Activated CD4-positive, alpha-beta memory T cell treated with anti-CD3 and anti-CD28 coated beads, Interleukin-2, amount 10 ng/mL, durations not matched to agents 7 days and 5 days (primary cell): ENCODE measurements at regions not wholly inside any gene's neighbourhood (a gene's known extent, or its start where the extent isn't known, plus 50 kb on each side); places are given as distances from the start of the nearest gene placed in this dataset.

Experiments used
- CTCF ChIA-PET: fragments of 350-600 bp; sonication (Branson Sonifier 250); formaldehyde crosslinking; loops from one replicate; lab custom pipeline; 2021; ENCODE audit warnings: antibody characterized with exemption, inconsistent platforms; lab: Charles Lee
- POLR2A ChIA-PET: fragments of 350-600 bp; sonication (Branson Sonifier 250); formaldehyde crosslinking; loops from one replicate; lab custom pipeline; 2021; ENCODE audit warnings: antibody characterized with exemption; lab: Charles Lee
- DNase-seq: peaks from one replicate; pipeline ENCODE4 v3.0.0-alpha.2; 2020
- H3K27ac Mint-ChIP-seq: one replicate; pipeline ENCODE4 v1.8.0; 2021; ENCODE audit warnings: mild to moderate bottlenecking, mixed read lengths
- H3K27me3 Mint-ChIP-seq: one replicate; pipeline ENCODE4 v1.8.0; 2021; ENCODE audit warnings: mixed read lengths
- H3K36me3 Mint-ChIP-seq: one replicate; pipeline ENCODE4 v1.8.0; 2021; ENCODE audit warnings: low read depth, mixed read lengths
- H3K4me1 Mint-ChIP-seq: one replicate; pipeline ENCODE4 v1.8.0; 2021; ENCODE audit warnings: mixed read lengths
- H3K4me3 Mint-ChIP-seq: one replicate; pipeline ENCODE4 v1.8.0; 2021; ENCODE audit warnings: mild to moderate bottlenecking, mixed read lengths
- H3K9me3 Mint-ChIP-seq: one replicate; pipeline ENCODE4 v1.8.0; 2021; ENCODE audit warnings: mixed read lengths

DNA sequence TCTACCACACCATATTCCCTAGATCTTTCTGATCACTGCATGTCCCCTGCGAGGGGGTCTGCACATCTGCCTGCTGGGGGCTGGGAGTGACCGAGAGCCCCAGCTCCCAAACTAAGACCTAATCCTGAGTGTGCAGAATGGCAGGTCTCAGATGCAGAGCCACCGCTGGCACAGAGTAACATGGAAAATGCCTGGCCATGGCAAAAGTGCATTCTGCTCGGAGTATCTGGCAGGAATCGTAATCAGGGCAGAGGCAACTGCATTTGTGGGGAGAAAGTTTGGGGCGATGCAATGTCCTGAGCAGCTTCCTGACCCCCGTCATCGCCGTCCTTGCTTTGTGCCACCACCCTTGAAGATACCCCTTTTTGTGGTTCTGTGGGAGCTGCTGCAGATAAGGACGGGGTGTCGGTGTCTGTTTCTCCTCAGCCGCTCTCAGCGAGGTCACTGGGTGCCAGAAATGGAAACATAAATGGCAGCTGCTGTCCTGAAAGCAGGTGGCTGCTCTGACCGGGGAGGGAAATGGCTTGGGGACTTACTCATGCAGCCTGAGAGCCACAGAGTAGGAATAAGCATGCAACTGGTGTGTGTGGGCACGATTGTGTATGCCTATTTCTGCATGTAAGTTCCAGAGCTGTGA is 157.9 kb downstream of the LY86 start:
- no peak for DNase-seq
- no peaks in the 10 kb centered on the region for H3K9me3 Mint-ChIP-seq
- H3K27me3 Mint-ChIP-seq = peaks cover 44% of the 10 kb centered on the region
- H3K4me1 Mint-ChIP-seq = peaks cover 28% of the 10 kb centered on the region
- H3K4me3 Mint-ChIP-seq = no peak overlapping the region
- ChIA-PET POLR2A (no interaction called here), CTCF (no interaction called here)
- no peak overlapping the region for H3K27ac Mint-ChIP-seq
- no peaks in the 10 kb centered on the region for H3K36me3 Mint-ChIP-seq

DNA sequence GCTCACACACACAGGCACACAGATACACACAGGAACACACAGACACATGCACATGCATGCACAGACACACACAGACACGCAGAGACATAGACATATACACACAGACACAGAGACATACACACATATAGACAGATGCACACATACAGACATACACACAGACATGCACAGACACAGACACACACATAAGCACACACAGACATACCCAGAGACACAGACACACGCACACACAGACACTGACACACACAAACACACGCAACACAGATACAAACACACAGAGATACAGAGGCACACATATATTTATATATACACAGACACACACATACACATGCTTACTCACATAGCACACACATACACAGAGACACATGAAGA is 158.4 kb downstream of the LY86 start:
- H3K4me3 Mint-ChIP-seq = no peak overlapping the region
- peaks cover 30% of the 10 kb centered on the region for H3K4me1 Mint-ChIP-seq
- no peak overlapping the region for H3K27ac Mint-ChIP-seq
- ChIA-PET POLR2A (no interaction called here), CTCF (no interaction called here)
- no peaks in the 10 kb centered on the region for H3K9me3 Mint-ChIP-seq
- H3K36me3 Mint-ChIP-seq = no peaks in the 10 kb centered on the region
- peaks cover 44% of the 10 kb centered on the region for H3K27me3 Mint-ChIP-seq
- no peak for DNase-seq

DNA sequence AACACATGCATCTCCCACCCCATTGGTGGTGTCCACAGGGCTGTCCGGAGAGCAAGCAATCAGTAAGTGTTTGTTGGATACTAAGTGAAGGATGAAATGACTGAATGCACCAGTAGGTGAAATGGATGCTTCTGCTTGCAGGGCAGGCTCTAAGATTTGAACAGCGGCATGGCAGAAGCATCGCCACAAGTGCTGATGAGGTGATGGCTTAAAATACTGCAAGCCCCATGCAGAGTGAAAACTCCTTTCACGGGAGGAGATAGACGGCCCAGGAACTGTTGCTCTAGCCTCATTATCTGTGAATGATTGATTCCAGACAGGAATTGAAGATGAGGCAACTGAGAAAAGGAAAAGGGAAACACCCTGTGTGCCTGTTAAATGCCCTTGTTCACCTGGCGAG is 158.9 kb downstream of the LY86 start:
- Mint-ChIP-seq H3K9me3 (no peaks in the 10 kb centered on the region), H3K27ac (no peak overlapping the region), H3K4me1 (peaks cover 29% of the 10 kb centered on the region), H3K36me3 (no peaks in the 10 kb centered on the region), H3K4me3 (no peak overlapping the region), H3K27me3 (peaks cover 44% of the 10 kb centered on the region)
- DNase-seq = no peak
- ChIA-PET POLR2A (no interaction called here), CTCF (no interaction called here)

DNA sequence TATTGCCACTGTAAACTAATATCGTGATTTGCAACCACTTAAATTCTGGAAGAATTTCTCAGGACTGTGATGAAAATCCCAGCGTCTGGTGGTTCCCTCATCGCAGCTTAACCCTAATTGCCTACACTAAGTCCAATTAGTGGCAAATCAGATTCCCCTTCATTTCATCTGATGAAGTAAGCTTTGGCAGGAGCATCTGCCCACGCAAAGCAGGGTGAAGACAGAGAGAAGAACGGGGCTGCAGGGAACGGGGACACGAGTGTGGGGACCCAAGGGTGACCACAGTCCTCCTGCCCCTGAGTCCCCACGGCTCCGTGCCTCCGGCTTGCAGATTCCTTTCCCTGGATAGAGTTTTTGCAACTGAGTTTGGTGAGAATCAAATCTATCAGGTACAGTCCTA is 159.5 kb downstream of the LY86 start:
- no peaks in the 10 kb centered on the region for H3K9me3 Mint-ChIP-seq
- ChIA-PET POLR2A (no interaction called here), CTCF (no interaction called here)
- DNase-seq = no peak
- H3K27ac Mint-ChIP-seq = no peak overlapping the region
- peaks cover 26% of the 10 kb centered on the region for H3K4me1 Mint-ChIP-seq
- peaks cover 39% of the 10 kb centered on the region for H3K27me3 Mint-ChIP-seq
- no peaks in the 10 kb centered on the region for H3K36me3 Mint-ChIP-seq
- no peak overlapping the region for H3K4me3 Mint-ChIP-seq

DNA sequence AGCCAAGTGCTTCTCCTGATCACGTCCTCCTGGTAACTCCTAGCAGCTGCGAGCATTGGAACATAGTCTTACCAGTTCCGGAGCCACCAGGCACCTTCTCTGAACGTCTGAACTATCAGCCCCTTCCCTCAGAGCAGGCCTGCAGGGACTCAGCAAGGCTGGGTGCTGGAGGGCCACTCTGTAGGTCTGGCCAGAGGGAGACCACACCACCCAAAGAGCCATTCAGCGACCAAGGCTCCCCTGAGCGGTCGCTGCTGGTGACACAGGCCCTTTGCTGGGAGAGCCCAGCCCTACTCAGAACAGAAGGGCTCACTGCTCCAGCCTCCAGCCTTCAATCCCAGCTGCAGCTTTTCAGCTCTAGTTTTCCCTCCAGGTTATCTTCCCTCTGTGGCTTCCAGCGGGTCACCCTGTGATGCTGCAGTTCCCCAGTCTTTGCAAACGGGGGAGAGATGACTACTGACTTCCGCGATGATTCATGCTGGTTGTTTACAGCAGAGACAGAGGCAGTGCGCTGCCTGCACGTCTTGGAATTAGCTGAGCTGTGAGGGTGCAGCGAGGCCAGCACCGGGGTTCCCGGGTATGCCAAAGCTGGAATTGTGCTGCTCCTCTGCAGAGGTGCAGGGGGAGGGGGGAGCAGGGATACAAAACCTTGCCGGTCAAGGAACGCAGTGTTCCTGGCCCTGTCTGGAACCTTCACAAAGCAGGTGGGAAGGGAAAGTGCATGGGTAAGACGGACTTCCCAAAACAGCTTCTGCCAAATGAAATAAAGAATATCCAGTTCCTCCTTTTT is 161.4 kb downstream of the LY86 start:
- no peaks in the 10 kb centered on the region for H3K36me3 Mint-ChIP-seq
- ChIA-PET CTCF (interaction anchor here (0.6 to 1.2 kb wide), 4 partner anchors 9 to 203 kb away, joined by 3 read pairs; no protein-coding TSS in a partner anchor), POLR2A (interaction anchor here (0.8 to 1.1 kb wide), 2 partner anchors 11 to 61 kb away, joined by 3 read pairs; no protein-coding TSS in a partner anchor)
- peak; percentile 67 for DNase-seq
- peak overlapping the region; percentile 17 for H3K27ac Mint-ChIP-seq
- peak overlapping the region; percentile 36 for H3K4me3 Mint-ChIP-seq
- H3K9me3 Mint-ChIP-seq = no peaks in the 10 kb centered on the region
- H3K4me1 Mint-ChIP-seq = peaks cover 26% of the 10 kb centered on the region
- H3K27me3 Mint-ChIP-seq = peaks cover 26% of the 10 kb centered on the region

DNA sequence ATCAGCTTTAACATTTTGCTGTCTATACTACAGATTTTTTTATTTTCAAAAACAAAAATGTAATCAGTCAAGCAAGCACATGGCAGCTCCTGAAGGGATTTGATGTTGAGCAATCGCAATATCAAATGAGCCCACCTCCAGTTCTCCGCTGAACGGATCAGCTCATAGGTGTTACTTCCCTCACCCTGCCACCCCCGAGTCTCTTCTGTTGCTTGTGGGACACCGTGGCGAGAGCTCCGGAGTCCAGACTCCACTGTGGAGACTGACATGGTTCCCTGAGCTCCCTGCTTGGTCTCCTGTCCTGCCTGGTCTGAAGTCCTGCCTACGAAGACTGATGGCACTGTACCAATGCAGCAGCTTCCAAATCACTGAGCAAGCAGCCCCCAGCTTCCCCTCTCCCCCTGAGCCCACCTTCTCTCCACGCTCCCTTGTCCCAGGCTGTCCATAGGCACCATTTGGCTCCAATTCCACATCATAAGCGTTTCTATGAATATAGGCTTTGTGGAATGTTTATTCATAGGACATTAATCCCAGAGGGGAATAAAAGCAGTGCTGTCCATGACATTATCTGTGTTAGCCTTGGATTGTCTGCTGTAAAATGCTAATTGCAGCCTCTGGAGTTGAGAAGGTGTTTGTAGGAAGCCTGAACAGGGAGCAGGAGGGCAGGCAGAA is 162.2 kb downstream of the LY86 start:
- peaks cover 26% of the 10 kb centered on the region for H3K4me1 Mint-ChIP-seq

DNA sequence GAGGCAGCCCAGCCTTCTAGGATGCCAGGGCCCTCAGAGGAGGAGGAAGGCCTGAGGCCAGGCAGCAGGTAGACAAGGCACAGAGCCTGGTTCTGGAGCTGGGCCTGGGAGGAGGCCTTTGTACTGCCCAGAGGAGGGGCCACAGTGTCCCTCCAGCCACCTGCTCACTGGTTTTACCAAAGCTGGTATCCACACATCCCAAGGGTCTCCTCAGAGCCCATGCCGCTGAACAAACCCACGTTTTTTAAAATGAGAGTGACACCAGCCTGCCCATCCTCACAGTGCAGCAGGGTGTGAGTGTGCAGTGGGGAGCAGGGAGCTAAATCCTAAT is 162.7 kb downstream of the LY86 start:
- DNase-seq = no peak
- H3K36me3 Mint-ChIP-seq = no peaks in the 10 kb centered on the region
- H3K27ac Mint-ChIP-seq = no peak overlapping the region
- peaks cover 26% of the 10 kb centered on the region for H3K27me3 Mint-ChIP-seq
- no peak overlapping the region for H3K4me3 Mint-ChIP-seq
- ChIA-PET POLR2A (no interaction called here), CTCF (interaction anchor here (1.2 kb wide), 1 partner anchor 204 kb away, joined by 3 read pairs; no protein-coding TSS in a partner anchor)
- no peaks in the 10 kb centered on the region for H3K9me3 Mint-ChIP-seq
- peaks cover 26% of the 10 kb centered on the region for H3K4me1 Mint-ChIP-seq

More for the DNA sequence above, 162.2 kb downstream of the LY86 start:
- Mint-ChIP-seq H3K9me3 (no peaks in the 10 kb centered on the region), H3K27me3 (peaks cover 26% of the 10 kb centered on the region), H3K36me3 (no peaks in the 10 kb centered on the region), H3K4me3 (no peak overlapping the region), H3K27ac (no peak overlapping the region)
- CTCF ChIA-PET = interaction anchor here (0.6 to 1.2 kb wide), 5 partner anchors 8 to 204 kb away, joined by 3 read pairs; no protein-coding TSS in a partner anchor
- DNase-seq = no peak
- POLR2A ChIA-PET = interaction anchor here (0.8 to 1.1 kb wide), 2 partner anchors 10 to 60 kb away, joined by 3 read pairs; no protein-coding TSS in a partner anchor

DNA sequence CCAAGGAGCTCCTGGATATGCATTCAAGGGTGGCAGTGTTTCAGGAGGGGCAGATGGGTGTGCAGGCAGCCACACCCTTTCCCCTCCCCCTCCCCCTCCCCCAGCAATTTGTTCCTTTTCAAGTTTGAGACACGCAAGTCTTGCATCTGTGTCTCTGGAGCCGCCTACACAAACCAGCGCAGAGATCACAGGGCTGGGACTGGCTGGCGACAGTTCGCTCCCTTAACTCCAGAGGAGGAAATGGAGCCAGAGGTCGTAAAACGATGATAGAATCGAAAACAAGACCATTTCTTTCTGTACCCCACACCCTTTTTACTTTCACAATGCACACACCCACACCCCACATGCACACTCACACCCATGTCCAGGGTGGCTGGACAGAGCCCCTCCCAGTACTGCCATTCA is 163.1 kb downstream of the LY86 start:
- no peaks in the 10 kb centered on the region for H3K9me3 Mint-ChIP-seq
- no peak for DNase-seq
- peaks cover 26% of the 10 kb centered on the region for H3K4me1 Mint-ChIP-seq
- H3K36me3 Mint-ChIP-seq = no peaks in the 10 kb centered on the region
- no peak overlapping the region for H3K4me3 Mint-ChIP-seq
- H3K27ac Mint-ChIP-seq = no peak overlapping the region
- POLR2A ChIA-PET = no interaction called here
- CTCF ChIA-PET = no interaction called here
- H3K27me3 Mint-ChIP-seq = peaks cover 28% of the 10 kb centered on the region

DNA sequence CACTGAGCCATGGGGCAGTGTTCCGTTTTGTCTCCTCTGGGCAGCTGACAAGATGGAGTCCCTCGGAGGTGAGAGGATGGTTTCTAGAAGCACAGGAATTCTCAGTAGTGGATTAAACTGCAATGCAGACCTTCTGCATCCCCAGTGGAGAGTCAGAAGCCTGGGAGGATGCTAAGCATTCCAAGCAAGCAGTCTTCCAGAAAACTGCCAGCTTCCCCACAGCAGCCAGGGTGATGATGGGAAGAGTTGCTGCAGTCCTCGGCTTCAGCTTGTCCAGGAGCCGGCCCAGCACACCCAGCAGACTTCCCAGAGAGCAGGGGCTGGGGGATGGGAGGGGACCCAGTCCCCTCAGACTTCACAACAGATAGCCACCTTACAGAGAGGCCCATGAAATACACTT is 163.6 kb downstream of the LY86 start:
- POLR2A ChIA-PET = no interaction called here

DNA sequence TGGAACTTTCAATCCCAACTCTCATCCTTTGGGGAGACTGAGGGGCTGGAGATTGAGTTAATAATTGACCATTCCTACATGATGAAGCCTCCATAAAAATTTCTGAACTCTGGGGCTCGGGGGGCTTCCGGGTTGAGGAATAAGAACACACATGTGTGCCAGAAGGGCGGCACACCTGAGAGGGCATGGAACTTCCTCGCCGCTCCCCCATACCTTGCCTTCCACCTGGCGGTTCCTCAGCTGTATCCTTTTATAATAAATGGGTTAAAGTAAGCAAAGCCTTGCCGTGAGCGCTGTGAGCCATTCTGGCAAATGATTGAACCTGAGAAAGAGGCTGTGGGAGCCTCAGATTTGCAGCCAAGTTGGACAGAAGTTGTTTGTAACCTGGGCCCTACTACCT is 164.8 kb downstream of the LY86 start:
- ChIA-PET CTCF (no interaction called here), POLR2A (no interaction called here)
- DNase-seq = no peak
- Mint-ChIP-seq H3K4me1 (peaks cover 26% of the 10 kb centered on the region), H3K4me3 (no peak overlapping the region), H3K9me3 (no peaks in the 10 kb centered on the region), H3K27ac (no peak overlapping the region), H3K36me3 (no peaks in the 10 kb centered on the region), H3K27me3 (peaks cover 19% of the 10 kb centered on the region)

More for the DNA sequence above, 163.6 kb downstream of the LY86 start:
- Mint-ChIP-seq H3K27ac (no peak overlapping the region), H3K9me3 (no peaks in the 10 kb centered on the region), H3K4me1 (peaks cover 26% of the 10 kb centered on the region), H3K4me3 (no peak overlapping the region), H3K36me3 (no peaks in the 10 kb centered on the region), H3K27me3 (peaks cover 23% of the 10 kb centered on the region)
- CTCF ChIA-PET = no interaction called here
- DNase-seq = no peak

DNA sequence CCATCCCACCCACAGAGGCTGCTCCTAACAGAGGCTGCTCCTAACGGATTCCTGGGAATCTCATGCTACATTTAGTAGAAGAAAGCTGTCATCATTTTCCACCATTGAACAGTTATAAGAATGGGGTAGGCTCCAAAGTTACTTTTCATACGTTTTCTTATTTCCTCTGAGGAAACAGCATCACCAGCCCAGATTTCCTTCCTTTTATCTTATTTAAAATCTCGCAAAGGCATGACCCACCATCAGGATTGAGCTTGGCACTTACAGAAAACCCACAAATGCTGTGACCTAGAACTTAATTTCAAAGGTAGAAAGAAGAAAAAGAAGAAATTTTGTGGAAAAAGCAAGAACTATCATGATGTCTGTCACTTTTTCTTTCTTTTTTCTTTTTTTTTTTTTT is 168.0 kb downstream of the LY86 start:
- no peak for DNase-seq
- Mint-ChIP-seq H3K27me3 (peaks cover 15% of the 10 kb centered on the region), H3K4me1 (peaks cover 6% of the 10 kb centered on the region), H3K4me3 (no peak overlapping the region), H3K27ac (no peak overlapping the region), H3K36me3 (no peaks in the 10 kb centered on the region), H3K9me3 (no peaks in the 10 kb centered on the region)
- POLR2A ChIA-PET = no interaction called here
- CTCF ChIA-PET = interaction anchor here (0.7 kb wide), 1 partner anchor 50 kb away, joined by 3 read pairs; no protein-coding TSS in a partner anchor

DNA sequence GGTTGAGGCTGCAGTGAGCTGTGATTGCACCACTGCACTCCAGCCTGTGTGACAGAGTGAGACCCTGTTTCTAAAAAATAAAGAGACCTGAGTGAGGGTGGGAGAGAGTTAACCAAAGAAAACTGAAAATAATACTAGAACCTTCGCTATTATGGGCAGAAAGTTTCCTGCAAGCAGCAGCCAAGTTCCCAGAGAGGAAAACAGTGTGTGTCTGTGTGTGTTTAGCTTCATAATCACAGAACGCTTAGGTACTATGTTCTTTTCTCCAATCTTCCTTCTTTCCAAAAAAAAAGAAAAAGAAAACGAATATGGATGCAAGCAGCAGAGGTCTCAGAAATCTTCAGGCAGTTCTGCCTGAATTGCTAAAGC is 170.0 kb downstream of the LY86 start:
- H3K9me3 Mint-ChIP-seq = no peaks in the 10 kb centered on the region
- H3K27me3 Mint-ChIP-seq = peaks cover 15% of the 10 kb centered on the region
- H3K36me3 Mint-ChIP-seq = no peaks in the 10 kb centered on the region
- CTCF ChIA-PET = interaction anchor here (0.6 to 1.3 kb wide), 8 partner anchors 8 to 347 kb away, joined by 3 to 4 read pairs (median 4); no protein-coding TSS in a partner anchor
- POLR2A ChIA-PET = interaction anchor here (0.5 kb wide), 1 partner anchor 857 kb away, joined by 3 read pairs; no protein-coding TSS in a partner anchor
- no peaks in the 10 kb centered on the region for H3K4me1 Mint-ChIP-seq
- DNase-seq = no peak
- H3K27ac Mint-ChIP-seq = no peak overlapping the region
- no peak overlapping the region for H3K4me3 Mint-ChIP-seq
